HUES6 (cell line): ENCODE measurements at regions not wholly inside any gene's neighbourhood (a gene's known extent, or its start where the extent isn't known, plus 50 kb on each side); places are given as distances from the start of the nearest gene placed in this dataset.
A peak's percentile ranks its signal among the peaks of the same experiment; 100 is the strongest.

Experiments used
- H3K27ac ChIP-seq: 2 replicates; pipeline ENCODE4 v1.7.0; 2013; ENCODE audit warnings: low read depth, mild to moderate bottlenecking, low read length, inconsistent platforms
- H3K27me3 ChIP-seq: 2 replicates; pipeline ENCODE4 v1.6.1; 2013; ENCODE audit warnings: low read length; ENCODE audit not compliant: control insufficient read depth, insufficient read depth
- H3K36me3 ChIP-seq: 2 replicates; pipeline ENCODE4 v1.6.1; 2013; ENCODE audit warnings: low read length; ENCODE audit not compliant: control insufficient read depth, insufficient read depth
- H3K4me1 ChIP-seq: 2 replicates; pipeline ENCODE4 v1.6.1; 2013; ENCODE audit warnings: low read length; ENCODE audit not compliant: control insufficient read depth, insufficient read depth
- H3K4me3 ChIP-seq: 2 replicates; pipeline ENCODE4 v1.5.1; 2013; ENCODE audit warnings: low read depth, low read length
- H3K9ac ChIP-seq: one replicate; pipeline ENCODE4 v1.6.1; 2013; ENCODE audit warnings: mild to moderate bottlenecking, low read length
- H3K9me3 ChIP-seq: 2 replicates; pipeline ENCODE4 v1.6.1; 2013; ENCODE audit warnings: low read depth, low read length; ENCODE audit not compliant: control insufficient read depth, insufficient read depth

GRCh38 chrX:10034740-10035260, 67.6 kb downstream of the CLDN34 start:
- H3K9me3 ChIP-seq = peaks cover 11% of the 10 kb centered on the region; the same call in 1 of the 2 replicates
- no peak overlapping the region for H3K9ac ChIP-seq

DNA sequence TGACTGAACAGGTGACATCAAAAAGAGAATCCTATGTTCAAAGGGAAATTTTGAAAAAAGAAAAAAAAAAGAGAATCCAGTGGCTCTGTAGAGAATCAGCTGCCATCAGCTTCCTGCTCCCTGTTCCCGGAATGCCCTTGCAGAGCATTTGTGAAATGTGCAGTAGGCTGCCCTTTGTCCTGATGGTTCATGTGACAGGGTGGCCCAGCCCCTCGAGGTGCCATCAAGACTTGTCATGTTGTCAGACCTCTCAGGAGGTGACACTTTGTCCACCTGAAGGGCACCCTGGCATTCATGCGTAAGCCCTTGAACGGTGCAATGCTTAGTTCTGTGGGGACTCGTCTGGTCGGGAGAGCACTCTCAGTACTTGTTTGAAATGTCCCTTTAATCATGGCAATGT, 71.4 kb downstream of the CLDN34 start:
- Histone ChIP-seq H3K4me3 (no peak overlapping the region), H3K27ac (no peak overlapping the region), H3K36me3 (no peaks in the 10 kb centered on the region; the same call in 1 of the 2 replicates), H3K4me1 (peaks cover 25% of the 10 kb centered on the region), H3K9ac (no peak overlapping the region), H3K27me3 (no peaks in the 10 kb centered on the region), H3K9me3 (peaks cover 6% of the 10 kb centered on the region; the same call in 1 of the 2 replicates)

More at GRCh38 chrX:10034740-10035260, 67.6 kb downstream of the CLDN34 start:
- Histone ChIP-seq H3K27me3 (no peaks in the 10 kb centered on the region), H3K4me3 (no peak overlapping the region), H3K4me1 (peaks cover 14% of the 10 kb centered on the region), H3K27ac (no peak overlapping the region), H3K36me3 (no peaks in the 10 kb centered on the region; the same call in 1 of the 2 replicates)

- Histone ChIP-seq H3K27me3 (no peaks in the 10 kb centered on the region), H3K9me3 (peaks cover 6% of the 10 kb centered on the region; the same call in 1 of the 2 replicates), H3K36me3 (no peaks in the 10 kb centered on the region; the same call in 1 of the 2 replicates), H3K27ac (peak overlapping the region; percentile 77; the same call in 1 of the 2 replicates), H3K9ac (no peak overlapping the region), H3K4me1 (peaks cover 25% of the 10 kb centered on the region), H3K4me3 (0 out of 2 replicates have a peak overlapping the region, but pooled peaks have one; percentile 2)
Observed at GRCh38 chrX:10039821-10040793, 72.9 kb downstream of the CLDN34 start.

- peaks cover 31% of the 10 kb centered on the region for H3K4me1 ChIP-seq
- H3K27me3 ChIP-seq = no peaks in the 10 kb centered on the region
- H3K36me3 ChIP-seq = no peaks in the 10 kb centered on the region; the same call in 1 of the 2 replicates
- peak overlapping the region; percentile 77 for H3K27ac ChIP-seq
- peaks cover 6% of the 10 kb centered on the region; the same call in 1 of the 2 replicates for H3K9me3 ChIP-seq
- H3K9ac ChIP-seq = no peak overlapping the region
- H3K4me3 ChIP-seq = 0 out of 2 replicates have a peak overlapping the region, but pooled peaks have one; percentile 2
Observed at GRCh38 chrX:10040961-10041360, 73.8 kb downstream of the CLDN34 start.

GRCh38 chrX:10041383-10041782, 74.2 kb downstream of the CLDN34 start:
- Histone ChIP-seq H3K4me1 (peaks cover 31% of the 10 kb centered on the region), H3K4me3 (0 out of 2 replicates have a peak overlapping the region, but pooled peaks have one; percentile 2), H3K9ac (no peak overlapping the region), H3K36me3 (no peaks in the 10 kb centered on the region; the same call in 1 of the 2 replicates), H3K9me3 (peaks cover 4% of the 10 kb centered on the region; the same call in 1 of the 2 replicates), H3K27ac (peak overlapping the region; percentile 77), H3K27me3 (no peaks in the 10 kb centered on the region)

DNA sequence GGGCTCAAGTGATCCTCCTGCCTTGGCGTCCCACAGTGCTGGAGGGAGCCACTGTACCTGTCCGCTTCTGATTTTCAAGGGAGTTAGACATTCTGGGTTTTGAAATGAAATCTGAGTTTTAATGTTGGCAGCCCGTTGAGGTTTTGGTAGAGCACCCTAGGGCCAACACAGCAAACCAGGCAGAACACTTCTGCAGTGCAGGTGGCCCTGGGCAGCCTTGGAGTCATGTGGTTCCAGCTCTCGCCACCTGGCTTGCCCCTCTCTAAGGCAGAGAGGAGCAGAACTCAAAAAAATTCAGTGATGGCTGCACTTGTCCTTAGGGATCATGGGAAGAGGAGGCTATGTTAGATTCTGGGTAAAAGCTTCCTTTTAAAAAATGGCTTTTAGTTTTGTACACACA, 74.9 kb downstream of the CLDN34 start:
- Histone ChIP-seq H3K36me3 (no peaks in the 10 kb centered on the region), H3K27ac (no peak overlapping the region), H3K27me3 (no peaks in the 10 kb centered on the region), H3K4me1 (peaks cover 35% of the 10 kb centered on the region), H3K4me3 (no peak overlapping the region), H3K9me3 (0 out of 2 replicates have a peak, but pooled peaks cover under 1% of the 10 kb centered on the region), H3K9ac (no peak overlapping the region)

- Histone ChIP-seq H3K27me3 (no peaks in the 10 kb centered on the region), H3K4me3 (no peak overlapping the region), H3K36me3 (no peaks in the 10 kb centered on the region), H3K4me1 (peaks cover 49% of the 10 kb centered on the region), H3K27ac (no peak overlapping the region), H3K9ac (no peak overlapping the region), H3K9me3 (no peaks in the 10 kb centered on the region)
Observed at GRCh38 chrX:10043386-10043785, 76.2 kb downstream of the CLDN34 start.

- no peaks in the 10 kb centered on the region for H3K27me3 ChIP-seq
- H3K36me3 ChIP-seq = no peaks in the 10 kb centered on the region
- H3K4me3 ChIP-seq = no peak overlapping the region
- no peaks in the 10 kb centered on the region for H3K9me3 ChIP-seq
- peaks cover 55% of the 10 kb centered on the region for H3K4me1 ChIP-seq
- no peak overlapping the region for H3K27ac ChIP-seq
- H3K9ac ChIP-seq = no peak overlapping the region
Observed at GRCh38 chrX:10044021-10044420, 76.9 kb downstream of the CLDN34 start.

GRCh38 chrX:10045327-10046000, 78.3 kb downstream of the CLDN34 start:
- H3K9me3 ChIP-seq = no peaks in the 10 kb centered on the region
- H3K36me3 ChIP-seq = no peaks in the 10 kb centered on the region
- H3K27ac ChIP-seq = no peak overlapping the region
- H3K27me3 ChIP-seq = no peaks in the 10 kb centered on the region
- H3K4me3 ChIP-seq = no peak overlapping the region
- H3K4me1 ChIP-seq = peaks cover 60% of the 10 kb centered on the region
- no peak overlapping the region for H3K9ac ChIP-seq

DNA sequence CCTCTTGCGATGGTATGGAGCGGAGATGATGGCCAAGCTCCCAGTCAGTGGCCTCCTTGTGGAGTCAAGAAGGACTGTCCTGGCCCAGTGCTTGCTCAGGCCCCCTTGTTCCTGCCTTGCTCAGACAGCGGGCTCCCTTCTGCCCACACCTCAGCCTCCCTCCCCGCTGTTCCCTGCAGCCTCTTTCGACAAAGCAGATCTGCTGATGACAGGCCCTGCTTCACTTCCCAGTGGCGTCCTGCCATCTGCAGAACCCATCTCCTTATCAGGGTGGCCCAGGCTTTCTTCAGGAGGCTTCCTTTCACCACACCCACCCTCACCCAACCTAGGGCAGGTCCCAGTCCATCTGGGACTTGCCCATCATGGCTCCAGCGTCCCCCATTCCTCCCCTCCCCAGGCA, 80.0 kb downstream of the CLDN34 start:
- H3K4me1 ChIP-seq = peaks cover 53% of the 10 kb centered on the region
- H3K27me3 ChIP-seq = no peaks in the 10 kb centered on the region
- H3K9me3 ChIP-seq = no peaks in the 10 kb centered on the region
- H3K36me3 ChIP-seq = no peaks in the 10 kb centered on the region
- no peak overlapping the region for H3K4me3 ChIP-seq
- H3K9ac ChIP-seq = no peak overlapping the region
- no peak overlapping the region for H3K27ac ChIP-seq
